ENCODE measurements at regions not wholly inside any gene's neighbourhood (a gene's known extent, or its start where the extent isn't known, plus 50 kb on each side); places are given as distances from the start of the nearest gene placed in this dataset.
"Not testable (repeated sequence)": the region's sequence is repeated elsewhere in the genome, so short reads cannot be mapped to it uniquely, and the experiment has no call there.

GRCh38 chr2:19652811-19653210 is 249.0 kb downstream of the TTC32 start:
- DNase-seq (ENCODE audit: low read depth in 2 of 2): no peak

- no peak for DNase-seq (ENCODE audit: low read depth in 2 of 2)
Observed at GRCh38 chr2:19651466-19651865, 250.3 kb downstream of the TTC32 start.

DNA sequence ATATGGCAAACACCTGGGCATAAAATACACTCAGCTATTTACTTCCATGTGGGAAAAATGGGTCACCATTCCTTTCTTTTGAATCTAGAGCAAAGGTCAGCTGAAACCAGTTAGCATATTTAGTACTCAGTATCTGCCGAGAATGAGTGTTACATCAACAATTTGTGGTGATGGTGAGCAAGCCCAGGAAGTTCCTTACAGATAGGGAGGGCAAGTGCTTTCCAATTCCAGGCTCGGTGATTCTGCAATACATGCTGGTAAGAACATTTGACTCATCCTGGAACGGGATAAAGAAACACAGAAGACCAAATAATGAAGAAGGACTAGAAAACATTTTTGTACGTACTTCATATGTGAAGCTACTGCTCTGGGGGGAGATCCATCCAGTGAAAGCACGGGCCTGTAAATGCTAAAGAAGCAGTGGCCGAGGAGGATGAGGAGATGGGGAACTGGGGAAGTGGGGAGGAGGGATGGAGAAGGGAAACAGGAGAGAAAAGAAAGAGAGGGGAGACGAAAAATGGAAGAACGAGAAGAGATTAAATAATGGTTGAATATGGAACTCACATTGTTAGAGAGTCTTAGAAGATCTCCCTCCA is 251.9 kb downstream of the TTC32 start:
- no peak for DNase-seq (ENCODE audit: low read depth in 2 of 2)

- DNase-seq (ENCODE audit: low read depth in 2 of 2): no peak
Observed at GRCh38 chr2:19649142-19649541, 252.6 kb downstream of the TTC32 start.

- DNase-seq (ENCODE audit: low read depth in 2 of 2): no peak
Observed at GRCh38 chr2:19648583-19648982, 253.2 kb downstream of the TTC32 start.

DNA sequence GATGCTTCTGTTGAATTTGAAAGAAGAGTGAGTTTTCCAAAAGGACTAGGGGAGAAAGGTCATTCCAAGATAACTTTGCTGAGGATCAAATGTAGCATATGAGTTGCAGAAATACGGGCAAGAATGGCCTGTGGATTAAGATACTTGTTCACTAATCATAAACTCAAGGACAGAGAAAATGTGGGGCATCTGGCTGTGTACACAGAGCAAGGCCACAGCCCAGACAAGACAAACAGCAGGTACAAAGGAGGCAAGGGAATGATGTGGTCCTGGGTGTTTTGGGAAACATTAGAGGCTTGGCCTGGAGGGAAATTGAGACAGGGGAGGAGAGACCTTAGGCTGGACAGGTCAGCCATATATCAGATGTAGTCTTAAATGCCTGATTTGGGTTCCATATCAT is 254.8 kb downstream of the TTC32 start:
- DNase-seq (ENCODE audit: low read depth in 2 of 2): no peak

DNA sequence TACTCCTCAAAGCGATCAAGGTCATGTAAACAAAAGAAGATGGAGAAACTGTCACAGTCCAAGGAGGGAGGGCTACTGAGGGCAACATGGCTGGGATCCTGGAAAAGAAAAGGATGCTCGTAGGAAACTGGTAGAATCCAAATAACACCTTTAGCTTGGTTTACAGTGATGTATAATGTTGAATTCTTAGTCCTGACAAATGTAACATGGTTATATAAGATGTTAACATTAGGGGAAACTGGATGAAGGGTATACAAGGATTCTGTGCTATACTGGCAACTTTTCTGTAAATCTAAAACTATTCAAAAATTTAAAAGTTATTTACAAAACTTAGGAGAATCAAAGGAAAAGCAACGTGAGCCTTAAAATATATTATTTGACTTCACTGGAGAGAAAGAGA is 257.0 kb downstream of the TTC32 start:
- no peak for DNase-seq (ENCODE audit: low read depth in 2 of 2)

DNA sequence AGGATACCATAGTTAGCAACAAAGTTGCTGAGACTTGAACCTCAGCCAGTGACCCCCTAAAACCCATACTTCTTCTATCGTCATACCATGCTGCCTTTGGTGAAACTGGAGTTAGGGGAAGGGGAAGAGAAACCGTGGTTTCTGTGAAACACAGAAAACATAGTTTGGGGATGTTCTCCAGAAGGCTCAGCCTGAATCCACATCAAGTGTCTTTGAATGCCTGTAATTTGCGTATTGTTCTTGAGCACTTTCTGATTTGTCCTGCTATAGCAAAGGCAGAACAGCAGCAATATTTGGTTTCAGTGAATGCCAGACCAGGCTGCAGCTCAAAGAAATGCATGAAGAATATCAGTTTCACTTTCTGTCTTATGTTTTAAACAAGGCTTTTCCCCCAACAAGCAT is 258.7 kb downstream of the TTC32 start:
- no peak for DNase-seq (ENCODE audit: low read depth in 2 of 2)

DNA sequence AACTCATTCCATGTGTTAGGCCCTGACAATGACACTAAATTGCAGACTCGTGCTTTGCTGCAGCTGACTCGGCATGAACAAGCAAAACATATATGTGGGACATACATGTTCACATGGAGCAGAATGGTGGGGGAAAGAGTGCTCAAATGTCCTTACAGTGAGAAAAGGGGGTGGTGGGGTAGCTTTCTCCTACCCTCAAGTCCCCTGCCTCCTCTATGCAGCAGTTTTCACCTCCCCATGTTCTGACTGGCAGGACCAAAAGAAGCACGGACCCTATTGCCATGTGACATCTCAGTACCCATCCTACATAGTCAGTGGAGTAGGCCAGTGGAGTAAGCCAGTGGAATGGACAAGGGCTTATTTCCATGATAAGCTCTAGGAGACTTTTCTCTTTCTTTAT is 259.3 kb downstream of the TTC32 start:
- no peak for DNase-seq (ENCODE audit: low read depth in 2 of 2)

- DNase-seq (ENCODE audit: low read depth in 2 of 2): no peak
Observed at GRCh38 chr2:19635951-19636510, 265.8 kb downstream of the TTC32 start.

GRCh38 chr2:19632403-19632991 is 269.3 kb downstream of the TTC32 start:
- no peak for DNase-seq (ENCODE audit: low read depth in 2 of 2)

- DNase-seq (ENCODE audit: low read depth in 2 of 2): no peak
Observed at GRCh38 chr2:19631871-19632270, 269.9 kb downstream of the TTC32 start.

- no peak for DNase-seq (ENCODE audit: low read depth in 2 of 2)
Observed at GRCh38 chr2:19630921-19631320, 270.9 kb downstream of the TTC32 start.

- DNase-seq (ENCODE audit: low read depth in 2 of 2): no peak
Observed at GRCh38 chr2:19627359-19627758, 268.9 kb upstream of the OSR1 start.

GRCh38 chr2:19623488-19623887 is 265.1 kb upstream of the OSR1 start:
- DNase-seq (ENCODE audit: low read depth in 2 of 2): no peak

GRCh38 chr2:19617257-19617848 is 258.9 kb upstream of the OSR1 start:
- DNase-seq (ENCODE audit: low read depth in 2 of 2): no peak

GRCh38 chr2:19615402-19615801 is 257.0 kb upstream of the OSR1 start:
- not testable (repeated sequence) for DNase-seq (ENCODE audit: low read depth in 2 of 2)

DNA sequence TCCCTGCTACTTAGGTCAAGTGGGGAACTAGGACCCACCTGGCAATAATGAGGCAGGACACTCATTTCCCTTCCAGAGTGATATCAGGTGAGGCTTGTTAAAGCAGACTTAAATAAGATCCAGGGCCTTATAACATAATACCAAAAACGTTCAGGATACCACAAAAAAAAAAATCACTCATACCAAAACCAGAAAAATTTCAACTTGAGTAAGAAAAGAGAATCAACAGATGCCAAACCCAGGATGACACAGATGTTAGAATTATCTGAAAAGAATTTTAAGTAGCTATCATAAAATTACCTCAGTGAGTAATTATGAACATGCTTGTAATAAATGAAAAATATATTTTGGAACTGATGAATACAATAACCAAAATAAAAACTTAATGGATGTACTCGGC is 255.6 kb upstream of the OSR1 start:
- DNase-seq (ENCODE audit: low read depth in 2 of 2): no peak

DNA sequence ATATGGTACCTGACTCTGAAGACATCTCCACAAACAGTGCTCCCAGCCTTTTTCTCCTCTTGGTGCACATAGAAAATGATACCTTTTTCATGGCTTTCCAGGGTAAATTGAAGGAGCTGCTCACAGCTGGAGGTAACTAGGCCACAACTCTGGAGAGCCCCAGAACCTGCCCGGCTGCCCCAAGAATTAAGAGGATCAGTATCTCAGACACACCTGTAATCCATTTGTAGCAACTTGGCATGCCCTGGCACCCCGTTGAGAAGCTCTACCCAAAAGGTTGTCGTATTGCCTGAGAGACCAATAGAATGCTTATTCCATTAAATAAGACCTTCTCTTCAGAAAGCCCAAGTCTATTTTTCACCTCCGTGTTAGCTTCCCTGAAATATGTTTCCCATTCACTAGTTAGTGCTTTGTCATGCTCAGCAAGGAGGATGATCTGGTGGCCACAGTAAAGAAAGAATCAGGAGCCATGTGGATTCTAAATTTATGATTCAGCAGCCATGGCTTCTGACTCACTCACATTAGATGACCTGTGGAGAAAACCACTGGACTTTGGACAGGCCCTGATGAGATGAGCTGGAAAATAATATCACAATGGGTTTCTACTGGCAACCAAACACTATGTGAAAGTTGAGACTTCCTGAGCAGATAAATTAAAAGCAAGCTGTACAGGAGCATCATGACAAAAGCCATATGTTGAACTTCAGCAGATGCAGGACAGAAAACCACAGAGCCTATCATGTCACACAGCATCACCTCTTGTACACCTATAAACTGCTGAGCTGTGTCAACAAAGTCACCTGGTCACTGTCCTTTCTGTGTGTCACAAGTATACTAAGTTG is 253.3 kb upstream of the OSR1 start:
- no peak for DNase-seq (ENCODE audit: low read depth in 2 of 2)

DNA sequence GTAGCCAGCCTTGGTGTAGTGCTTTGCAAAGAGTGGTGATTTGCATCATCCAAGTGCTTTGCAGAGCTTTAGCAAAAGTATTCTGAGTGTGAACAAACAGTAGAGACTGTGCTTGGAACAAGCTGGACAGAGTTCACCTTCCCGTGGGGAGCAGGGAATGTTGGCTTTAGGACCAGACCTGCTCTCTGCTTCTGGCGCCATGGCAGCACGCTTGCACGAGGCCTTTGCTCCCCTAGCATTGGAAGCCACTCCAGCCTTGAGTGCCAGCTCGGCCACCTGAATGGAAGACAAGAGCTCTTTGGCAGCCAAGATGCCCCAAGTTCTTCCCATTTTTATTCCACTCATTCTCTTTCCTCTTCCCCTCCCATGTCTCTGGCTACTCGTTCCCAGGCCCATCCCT is 250.8 kb upstream of the OSR1 start:
- DNase-seq (ENCODE audit: low read depth in 2 of 2): no peak

DNA sequence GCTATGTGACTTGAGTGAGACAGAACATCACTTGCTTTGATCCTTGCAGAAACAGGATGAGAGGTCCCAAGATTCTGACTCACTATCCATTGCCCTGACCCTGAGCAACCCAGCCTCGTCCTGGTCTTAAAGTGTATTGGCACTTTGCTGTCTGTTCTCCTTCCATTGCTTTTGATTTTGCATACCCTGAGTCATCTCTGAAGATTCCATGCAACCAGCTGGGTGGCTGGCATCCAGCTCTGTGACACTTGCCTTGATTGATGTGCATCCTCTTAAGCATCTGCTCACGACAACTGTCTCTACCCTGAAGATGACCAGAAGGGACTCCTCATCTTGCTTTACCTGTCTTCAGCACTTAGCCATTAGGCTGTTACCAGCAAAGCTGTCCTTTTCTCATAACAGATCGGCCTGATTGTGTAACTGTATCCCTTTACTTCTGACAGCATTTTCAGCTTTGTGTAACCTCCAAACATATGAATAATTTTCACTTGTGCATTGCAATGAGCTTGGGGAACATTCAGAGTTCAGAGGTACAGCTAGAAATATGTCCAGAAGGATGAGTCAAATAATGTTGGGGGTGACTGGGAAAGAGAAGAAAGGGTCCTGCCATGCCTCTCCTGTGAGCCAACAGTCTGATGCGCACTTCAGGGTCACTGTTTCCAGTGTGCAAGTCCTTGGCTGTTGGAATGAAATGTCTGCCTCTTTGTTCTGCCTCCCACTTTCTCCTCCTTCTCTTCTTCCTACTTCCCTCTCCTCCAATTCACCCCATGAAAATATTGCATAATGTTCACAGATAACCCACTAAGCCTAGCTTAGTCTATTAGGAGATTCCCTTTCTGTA is 249.7 kb upstream of the OSR1 start:
- no peak for DNase-seq (ENCODE audit: low read depth in 2 of 2)

GRCh38 chr2:19607400-19607799 is 249.0 kb upstream of the OSR1 start:
- no peak for DNase-seq (ENCODE audit: low read depth in 2 of 2)

Measured in stimulated activated CD4-positive, alpha-beta T cell treated with anti-CD3 and anti-CD28 coated beads, Interleukin-12 subunit alpha, Interleukin-12 subunit beta, amount 100 ng/mL, for 24 hours (primary cell).